ENCODE measurements at regions not wholly inside any gene's neighbourhood (a gene's known extent, or its start where the extent isn't known, plus 50 kb on each side); places are given as distances from the start of the nearest gene placed in this dataset.

DNA sequence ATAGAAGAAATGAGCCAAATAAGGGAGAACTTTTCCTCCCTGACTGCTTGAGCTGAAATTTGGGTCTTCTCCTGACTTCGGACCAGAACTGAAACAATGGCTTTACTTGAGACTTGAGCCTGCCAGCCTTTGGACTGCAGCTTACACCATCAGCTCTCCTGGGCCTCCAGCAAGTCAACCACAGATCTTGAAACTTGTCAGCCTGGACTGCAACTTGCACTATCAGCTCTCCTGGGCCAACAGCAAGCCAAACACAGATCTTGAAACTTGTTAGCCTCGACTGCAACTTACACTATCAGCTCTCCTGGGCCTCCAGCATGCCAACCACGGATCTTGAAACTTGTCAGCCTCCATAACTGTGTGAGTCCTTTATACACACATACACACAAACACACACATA lies 425.9 kb upstream of the PCDH7 start:
- TF ChIP-seq FOXP2 (optimal IDR thresholded peaks at IDR 0.05; ENCODE audit: borderline replicate concordance, extremely low read depth, extremely low read length, insufficient read depth), result no peak
- no peak for TF ChIP-seq POLR2AphosphoS5 (IDR thresholded peaks at IDR 0.05; ENCODE audit: low read depth, low read length)
- no peak for TF ChIP-seq REST (IDR thresholded peaks at IDR 0.05; ENCODE audit: insufficient read depth in 1 of 2, low read depth in 2 of 2, low read length in 2 of 2)
- TF ChIP-seq TAF1 (IDR thresholded peaks at IDR 0.05; ENCODE audit: borderline replicate concordance, insufficient read depth, low read length), result no peak

Measured in PFSK-1 (cell line).